HFF-Myc (cell line): ENCODE measurements at regions not wholly inside any gene's neighbourhood (a gene's known extent, or its start where the extent isn't known, plus 50 kb on each side); places are given as distances from the start of the nearest gene placed in this dataset.

Experiments used
- DNase-seq: peaks from one replicate; pipeline ENCODE4 v3.0.0-alpha.2; 2011; ENCODE audit warnings: low read depth; ENCODE audit errors: extremely low read depth
- H3K4me3 ChIP-seq: replicated peaks from 2 replicates; pipeline ENCODE4 v1.5.1; 2011; ENCODE audit warnings: low read depth, mild to moderate bottlenecking, control low read depth, low read length
- CTCF ChIP-seq: IDR thresholded peaks from 2 replicates; pipeline ENCODE4 v1.5.1; 2012; ENCODE audit warnings: mild to moderate bottlenecking, low read depth, low read length, control low read depth; ENCODE audit errors: missing control alignments

GRCh38 chr19:31546205-31546960 lies 197.1 kb upstream of the TSHZ3 start:
- no peak overlapping the region for H3K4me3 ChIP-seq
- TF ChIP-seq CTCF, result no peak
- DNase-seq, result no peak

GRCh38 chr19:31548941-31549340 lies 199.7 kb upstream of the TSHZ3 start:
- H3K4me3 ChIP-seq, result no peak overlapping the region
- peak; percentile 23 for TF ChIP-seq CTCF
- no peak for DNase-seq

GRCh38 chr19:31553112-31553845 lies 204.0 kb upstream of the TSHZ3 start:
- no peak for DNase-seq
- H3K4me3 ChIP-seq, result no peak overlapping the region
- no peak for TF ChIP-seq CTCF

- no peak overlapping the region for H3K4me3 ChIP-seq
- TF ChIP-seq CTCF, result no peak
- no peak for DNase-seq
These were observed 204.6 kb upstream of the TSHZ3 start for GRCh38 chr19:31553846-31554215.

- DNase-seq, result no peak
These were observed 205.1 kb upstream of the TSHZ3 start for GRCh38 chr19:31554360-31554759.

GRCh38 chr19:31555634-31556215 lies 206.5 kb upstream of the TSHZ3 start:
- TF ChIP-seq CTCF, result no peak
- DNase-seq, result no peak
- H3K4me3 ChIP-seq, result no peak overlapping the region

More at GRCh38 chr19:31554360-31554759, 205.1 kb upstream of the TSHZ3 start:
- no peak overlapping the region for H3K4me3 ChIP-seq
- no peak for TF ChIP-seq CTCF
